ENCODE measurements at regions not wholly inside any gene's neighbourhood (a gene's known extent, or its start where the extent isn't known, plus 50 kb on each side); places are given as distances from the start of the nearest gene placed in this dataset.
"Not testable (repeated sequence)": the region's sequence is repeated elsewhere in the genome, so short reads cannot be mapped to it uniquely, and the experiment has no call there.

DNA sequence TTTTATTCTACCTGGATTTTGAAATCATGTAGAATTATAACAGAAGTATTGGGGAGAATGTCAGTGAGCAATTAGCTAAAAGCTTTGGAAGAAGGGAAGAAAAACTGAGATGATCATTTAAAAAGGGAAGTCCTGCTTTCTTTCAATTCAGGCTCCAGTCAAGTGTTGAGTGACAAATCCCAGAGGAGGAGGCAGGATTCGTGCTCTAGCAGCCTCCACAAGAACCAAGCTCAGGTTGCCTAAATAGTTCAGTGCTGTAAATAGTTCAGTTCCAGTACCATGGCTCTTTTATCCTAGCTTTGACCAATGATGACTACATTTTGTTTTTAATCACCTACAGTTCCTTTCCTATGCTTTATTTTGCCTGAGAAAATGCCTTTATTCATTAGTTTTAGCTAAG is 204.9 kb upstream of the NREP start:
- 38% methylated on average over 1 of the region's 1 CpG for WGBS (ENCODE audit: low lambda C conversion rate, missing lambda C conversion rate)
- Histone ChIP-seq H2AFZ (no peak overlapping the region), H3K36me3 (replicated peaks; ENCODE audit: insufficient read depth, low read depth) (no peaks in the 10 kb centered on the region)

DNA sequence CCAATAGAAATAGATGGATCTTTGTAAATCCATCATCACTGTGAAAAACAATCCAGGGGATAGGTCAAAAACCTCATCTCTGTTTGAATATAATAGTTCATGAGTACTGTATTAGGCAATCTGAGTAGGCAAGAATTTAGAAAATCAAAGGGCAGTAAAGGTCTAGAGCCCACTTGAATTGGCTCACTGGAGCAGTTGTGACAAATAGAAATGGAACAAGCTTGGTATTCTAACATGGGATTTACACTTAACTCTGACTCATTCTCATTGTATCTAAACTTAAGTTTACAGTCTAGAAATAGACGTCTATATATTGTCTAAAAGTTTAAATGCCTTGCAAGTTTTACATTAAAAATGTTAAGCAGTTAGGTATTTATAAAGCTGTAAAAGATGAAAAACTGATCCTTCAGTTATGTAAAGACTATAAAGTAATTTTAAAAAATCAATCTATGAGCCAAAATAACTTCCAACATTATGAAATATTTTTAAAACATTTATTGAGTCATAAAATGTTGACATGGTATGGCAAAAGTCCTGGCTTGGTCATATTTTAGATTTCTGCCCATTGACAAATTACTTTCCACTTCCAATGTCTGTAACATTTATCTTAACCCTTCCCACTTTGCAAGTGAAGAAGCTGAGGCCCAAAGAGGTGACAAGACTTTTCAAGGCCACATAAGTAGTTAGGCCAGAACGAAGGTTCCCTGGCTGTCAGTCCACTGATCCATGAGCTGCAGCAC is 203.7 kb upstream of the NREP start:
- Histone ChIP-seq H3K27me3 (no peaks in the 10 kb centered on the region), H3K36me3 (replicated peaks; ENCODE audit: insufficient read depth, low read depth) (no peaks in the 10 kb centered on the region), H3K9me3 (ENCODE audit: low read depth) (no peaks in the 10 kb centered on the region), H3K4me2 (no peak overlapping the region), H2AFZ (no peak overlapping the region), H3K79me2 (no peaks in the 10 kb centered on the region), H4K20me1 (ENCODE audit: insufficient read depth, poor library complexity, severe bottlenecking) (no peaks in the 10 kb centered on the region), H3K4me1 (ENCODE audit: insufficient read depth) (no peaks in the 10 kb centered on the region), H3K9me2 (replicated peaks; ENCODE audit: insufficient read depth) (no peaks in the 10 kb centered on the region), H3K4me3 (no peak overlapping the region), H3K27ac (no peak overlapping the region)
- TF ChIP-seq, protein P1, sequence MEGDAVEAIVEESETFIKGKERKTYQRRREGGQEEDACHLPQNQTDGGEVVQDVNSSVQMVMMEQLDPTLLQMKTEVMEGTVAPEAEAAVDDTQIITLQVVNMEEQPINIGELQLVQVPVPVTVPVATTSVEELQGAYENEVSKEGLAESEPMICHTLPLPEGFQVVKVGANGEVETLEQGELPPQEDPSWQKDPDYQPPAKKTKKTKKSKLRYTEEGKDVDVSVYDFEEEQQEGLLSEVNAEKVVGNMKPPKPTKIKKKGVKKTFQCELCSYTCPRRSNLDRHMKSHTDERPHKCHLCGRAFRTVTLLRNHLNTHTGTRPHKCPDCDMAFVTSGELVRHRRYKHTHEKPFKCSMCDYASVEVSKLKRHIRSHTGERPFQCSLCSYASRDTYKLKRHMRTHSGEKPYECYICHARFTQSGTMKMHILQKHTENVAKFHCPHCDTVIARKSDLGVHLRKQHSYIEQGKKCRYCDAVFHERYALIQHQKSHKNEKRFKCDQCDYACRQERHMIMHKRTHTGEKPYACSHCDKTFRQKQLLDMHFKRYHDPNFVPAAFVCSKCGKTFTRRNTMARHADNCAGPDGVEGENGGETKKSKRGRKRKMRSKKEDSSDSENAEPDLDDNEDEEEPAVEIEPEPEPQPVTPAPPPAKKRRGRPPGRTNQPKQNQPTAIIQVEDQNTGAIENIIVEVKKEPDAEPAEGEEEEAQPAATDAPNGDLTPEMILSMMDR (IDR thresholded peaks at IDR 0.05; ENCODE audit: poor library complexity): no peak
- TF ChIP-seq EZH2phosphoT487 (IDR thresholded peaks at IDR 0.05; ENCODE audit: low read depth, severe bottlenecking, unreplicated experiment) (no peak), EZH2 (IDR thresholded peaks at IDR 0.05; ENCODE audit: borderline replicate concordance) (no peak)
- no peak for DNase-seq (ENCODE audit: low spot score)
- 42% methylated on average over 2 of the region's 2 CpGs for WGBS (ENCODE audit: low lambda C conversion rate, missing lambda C conversion rate)

More for the DNA sequence above, 204.9 kb upstream of the NREP start:
- Histone ChIP-seq H3K4me1 (ENCODE audit: insufficient read depth) (no peaks in the 10 kb centered on the region), H3K4me3 (no peak overlapping the region), H3K4me2 (no peak overlapping the region), H3K9me2 (replicated peaks; ENCODE audit: insufficient read depth) (no peaks in the 10 kb centered on the region), H4K20me1 (ENCODE audit: insufficient read depth, poor library complexity, severe bottlenecking) (no peaks in the 10 kb centered on the region), H3K79me2 (no peaks in the 10 kb centered on the region), H3K27ac (no peak overlapping the region), H3K27me3 (no peaks in the 10 kb centered on the region), H3K9me3 (ENCODE audit: low read depth) (no peaks in the 10 kb centered on the region)
- TF ChIP-seq EZH2 (IDR thresholded peaks at IDR 0.05; ENCODE audit: borderline replicate concordance): no peak
- TF ChIP-seq, protein P1 (IDR thresholded peaks at IDR 0.05; ENCODE audit: poor library complexity): no peak
- TF ChIP-seq EZH2phosphoT487 (IDR thresholded peaks at IDR 0.05; ENCODE audit: low read depth, severe bottlenecking, unreplicated experiment): no peak
- DNase-seq (ENCODE audit: low spot score): no peak

DNA sequence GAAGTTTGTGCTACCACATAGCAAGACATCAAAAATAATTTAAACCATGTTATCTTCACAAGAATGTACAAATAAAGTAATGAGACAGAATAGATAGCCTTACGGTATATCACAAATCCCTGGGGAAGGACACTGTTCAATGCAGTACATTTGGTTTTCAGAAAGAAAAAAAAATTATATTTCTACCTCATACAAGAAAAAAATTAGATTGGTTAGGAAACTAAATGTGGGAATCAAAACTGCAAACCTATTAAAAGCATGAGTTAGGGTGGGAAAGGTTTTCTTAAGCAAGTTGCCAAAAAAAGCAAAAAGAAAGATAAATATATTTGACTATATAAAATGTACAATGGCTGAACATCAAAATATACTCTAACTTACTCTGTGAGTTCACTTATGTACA is 201.9 kb upstream of the NREP start:
- DNase-seq (ENCODE audit: low spot score): no peak
- Histone ChIP-seq H3K4me2 (no peak overlapping the region), H3K27me3 (no peaks in the 10 kb centered on the region), H3K4me1 (ENCODE audit: insufficient read depth) (no peaks in the 10 kb centered on the region), H3K27ac (no peak overlapping the region), H2AFZ (no peak overlapping the region), H3K9me3 (ENCODE audit: low read depth) (no peaks in the 10 kb centered on the region), H3K4me3 (no peak overlapping the region), H3K9me2 (replicated peaks; ENCODE audit: insufficient read depth) (no peaks in the 10 kb centered on the region), H3K36me3 (replicated peaks; ENCODE audit: insufficient read depth, low read depth) (no peaks in the 10 kb centered on the region), H3K79me2 (no peaks in the 10 kb centered on the region), H4K20me1 (ENCODE audit: insufficient read depth, poor library complexity, severe bottlenecking) (no peaks in the 10 kb centered on the region)
- 72% methylated on average over 1 of the region's 1 CpG for WGBS (ENCODE audit: low lambda C conversion rate, missing lambda C conversion rate)
- TF ChIP-seq EZH2 (IDR thresholded peaks at IDR 0.05; ENCODE audit: borderline replicate concordance): no peak
- TF ChIP-seq, protein P1 (IDR thresholded peaks at IDR 0.05; ENCODE audit: poor library complexity): no peak
- no peak for TF ChIP-seq EZH2phosphoT487 (IDR thresholded peaks at IDR 0.05; ENCODE audit: low read depth, severe bottlenecking, unreplicated experiment)

DNA sequence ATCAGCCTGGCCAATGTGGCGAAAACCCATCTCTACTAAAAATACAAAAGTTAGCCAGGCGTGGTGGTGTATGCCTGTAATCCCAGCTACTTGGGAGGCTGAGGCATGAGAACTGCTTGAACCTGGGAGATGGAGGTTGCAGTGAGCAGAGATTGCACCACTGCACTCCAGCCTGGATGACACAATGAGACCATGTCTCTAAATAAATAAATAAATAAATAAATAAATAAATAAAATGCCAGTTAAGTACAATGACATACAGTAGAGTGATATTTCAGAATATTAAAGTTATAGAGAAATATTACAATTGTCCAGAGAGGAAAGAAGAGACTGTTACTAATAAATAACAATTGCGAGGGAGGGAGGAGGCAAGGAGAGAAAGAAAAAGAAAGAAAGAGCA is 199.8 kb upstream of the NREP start:
- not testable (repeated sequence) for H3K9me2 ChIP-seq (replicated peaks; ENCODE audit: insufficient read depth); DNase-seq (ENCODE audit: low spot score)

More for the DNA sequence above, 199.8 kb upstream of the NREP start:
- WGBS (ENCODE audit: low lambda C conversion rate, missing lambda C conversion rate): 100% methylated on average over 3 of the region's 3 CpGs
- not testable (repeated sequence) for H2AFZ ChIP-seq; H3K79me2 ChIP-seq; H4K20me1 ChIP-seq (ENCODE audit: insufficient read depth, poor library complexity, severe bottlenecking); H3K4me3 ChIP-seq; H3K27ac ChIP-seq; H3K4me2 ChIP-seq; H3K36me3 ChIP-seq (replicated peaks; ENCODE audit: insufficient read depth, low read depth); H3K27me3 ChIP-seq; H3K9me3 ChIP-seq (ENCODE audit: low read depth); H3K4me1 ChIP-seq (ENCODE audit: insufficient read depth)
